ENCODE measurements at regions not wholly inside any gene's neighbourhood (a gene's known extent, or its start where the extent isn't known, plus 50 kb on each side); places are given as distances from the start of the nearest gene placed in this dataset.

DNA sequence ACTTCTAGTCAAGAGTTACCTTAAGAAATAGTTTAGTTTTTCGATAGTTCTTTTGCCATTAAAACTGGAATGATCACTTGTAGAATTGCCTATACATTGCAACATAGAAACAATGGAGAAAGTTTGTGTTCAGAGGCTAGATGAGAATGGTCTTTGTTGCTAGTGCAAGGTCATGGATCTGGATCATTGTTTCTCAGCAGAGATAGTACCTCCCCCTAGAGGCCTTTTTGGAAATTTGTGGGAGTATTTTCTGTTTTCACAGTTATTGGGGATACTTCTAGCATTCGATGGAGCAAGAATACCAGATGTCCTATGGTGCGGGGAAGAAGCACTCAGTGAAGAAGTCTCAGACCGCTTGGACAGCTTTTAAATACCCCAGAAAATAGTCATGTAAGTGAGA lies 138.8 kb upstream of the HMGA2 start:
- no peak overlapping the region for H3K4me3 ChIP-seq (ENCODE audit: low read depth, low read length)
- no peaks in the 10 kb centered on the region for H3K4me1 ChIP-seq (ENCODE audit: control insufficient read depth, insufficient read depth, low read length)
- no peaks in the 10 kb centered on the region for H3K36me3 ChIP-seq (ENCODE audit: control insufficient read depth, insufficient read depth, low read length)
- no peaks in the 10 kb centered on the region for H3K9me3 ChIP-seq (ENCODE audit: control insufficient read depth, insufficient read depth, low read depth, low read length)
- H3K9ac ChIP-seq (ENCODE audit: low read length) = no peak overlapping the region
- no peaks in the 10 kb centered on the region for H3K27me3 ChIP-seq (ENCODE audit: control insufficient read depth, insufficient read depth, low read length)
- H3K27ac ChIP-seq (ENCODE audit: low read depth, low read length) = no peak overlapping the region

GRCh38 chr12:65689508-65689907 lies 134.8 kb upstream of the HMGA2 start:
- no peaks in the 10 kb centered on the region for H3K4me1 ChIP-seq (ENCODE audit: control insufficient read depth, insufficient read depth, low read length)
- H3K9ac ChIP-seq (ENCODE audit: low read length) = no peak overlapping the region
- H3K27me3 ChIP-seq (ENCODE audit: control insufficient read depth, insufficient read depth, low read length) = no peaks in the 10 kb centered on the region
- no peaks in the 10 kb centered on the region for H3K36me3 ChIP-seq (ENCODE audit: control insufficient read depth, insufficient read depth, low read length)
- H3K9me3 ChIP-seq (ENCODE audit: control insufficient read depth, insufficient read depth, low read depth, low read length) = no peaks in the 10 kb centered on the region
- H3K4me3 ChIP-seq (ENCODE audit: low read depth, low read length) = no peak overlapping the region
- H3K27ac ChIP-seq (ENCODE audit: low read depth, low read length) = no peak overlapping the region

DNA sequence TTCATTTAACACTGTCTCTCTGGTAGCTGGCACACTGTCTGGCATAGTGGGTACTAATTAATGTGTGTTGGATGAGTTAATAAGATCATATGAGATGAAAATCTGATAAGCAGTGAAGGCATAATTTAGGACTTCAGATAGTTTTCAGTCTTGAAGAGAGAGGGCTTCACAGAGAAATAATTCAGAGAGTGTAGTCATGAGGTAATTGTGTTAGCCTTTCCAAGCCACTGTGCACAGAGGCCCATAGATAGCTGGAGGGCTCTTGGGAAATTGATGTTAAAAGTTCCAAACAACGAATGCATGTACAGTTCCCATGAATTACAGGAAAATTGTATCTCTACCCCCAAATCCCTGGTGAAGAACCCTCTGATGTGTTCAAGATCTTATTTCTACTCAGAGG lies 133.8 kb upstream of the HMGA2 start:
- Histone ChIP-seq H3K27ac (ENCODE audit: low read depth, low read length) (no peak overlapping the region), H3K9ac (ENCODE audit: low read length) (no peak overlapping the region), H3K36me3 (ENCODE audit: control insufficient read depth, insufficient read depth, low read length) (no peaks in the 10 kb centered on the region), H3K4me3 (ENCODE audit: low read depth, low read length) (no peak overlapping the region), H3K9me3 (ENCODE audit: control insufficient read depth, insufficient read depth, low read depth, low read length) (no peaks in the 10 kb centered on the region), H3K27me3 (ENCODE audit: control insufficient read depth, insufficient read depth, low read length) (no peaks in the 10 kb centered on the region), H3K4me1 (ENCODE audit: control insufficient read depth, insufficient read depth, low read length) (peaks cover 10% of the 10 kb centered on the region)

DNA sequence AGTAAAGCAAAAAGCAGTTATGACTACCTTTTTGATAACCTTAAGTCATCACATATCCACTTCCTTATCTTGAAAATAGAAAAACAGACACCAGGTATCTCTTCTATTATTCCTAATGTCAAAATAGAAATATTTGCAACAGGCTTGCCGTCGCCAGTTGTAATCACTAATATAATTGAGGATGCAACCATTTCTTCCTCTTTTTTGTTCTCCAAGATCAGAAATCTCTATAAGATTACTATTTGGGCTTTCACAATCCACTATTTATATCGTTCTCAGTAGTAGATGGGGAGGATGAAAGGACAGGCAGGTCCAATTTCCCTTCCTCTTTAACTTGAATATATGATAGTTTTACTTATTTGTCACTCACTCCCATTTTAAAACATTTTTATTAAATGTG lies 130.2 kb upstream of the HMGA2 start:
- Histone ChIP-seq H3K9ac (ENCODE audit: low read length) (no peak overlapping the region), H3K4me3 (ENCODE audit: low read depth, low read length) (no peak overlapping the region), H3K36me3 (ENCODE audit: control insufficient read depth, insufficient read depth, low read length) (no peaks in the 10 kb centered on the region), H3K27me3 (ENCODE audit: control insufficient read depth, insufficient read depth, low read length) (no peaks in the 10 kb centered on the region), H3K4me1 (ENCODE audit: control insufficient read depth, insufficient read depth, low read length) (peaks cover 14% of the 10 kb centered on the region), H3K9me3 (ENCODE audit: control insufficient read depth, insufficient read depth, low read depth, low read length) (no peaks in the 10 kb centered on the region; the same call in 1 of the 2 replicates), H3K27ac (ENCODE audit: low read depth, low read length) (no peak overlapping the region)

DNA sequence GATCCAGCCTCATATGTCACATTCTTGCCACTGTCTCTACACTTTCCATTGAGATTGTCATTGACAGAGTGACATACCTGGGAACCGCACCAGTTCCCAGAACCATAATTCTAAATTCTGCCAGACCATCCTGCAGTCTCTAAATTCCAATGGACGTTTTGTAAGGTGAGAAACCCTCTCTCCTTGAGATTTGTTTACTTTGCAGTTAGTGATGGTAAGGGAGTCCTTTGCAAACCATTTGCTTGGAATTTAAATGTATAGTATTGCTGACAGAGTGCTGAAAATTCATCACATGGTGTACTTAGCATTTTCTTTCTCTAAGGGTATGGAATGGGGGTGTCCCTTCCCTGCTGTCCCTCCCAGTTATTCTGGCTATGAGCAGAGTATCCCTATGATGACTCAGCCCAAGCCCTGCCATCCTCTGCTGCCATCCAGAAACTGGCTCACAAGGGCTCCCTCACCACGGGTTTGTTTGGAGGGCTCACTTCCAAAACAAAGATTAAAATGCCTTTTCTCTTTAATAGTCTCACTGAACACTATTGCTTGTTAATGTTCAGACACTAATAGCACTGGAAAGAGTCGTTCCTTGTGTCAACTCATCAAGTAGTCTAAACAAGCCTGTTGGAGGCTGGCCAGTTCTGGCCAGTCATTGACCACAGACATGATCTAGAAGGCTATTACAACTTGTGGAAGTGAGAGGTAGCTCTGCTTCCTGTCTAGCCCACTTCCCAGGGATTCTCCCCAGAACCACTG lies 129.0 kb upstream of the HMGA2 start:
- no peak overlapping the region for H3K4me3 ChIP-seq (ENCODE audit: low read depth, low read length)
- H3K9ac ChIP-seq (ENCODE audit: low read length) = no peak overlapping the region
- H3K27me3 ChIP-seq (ENCODE audit: control insufficient read depth, insufficient read depth, low read length) = no peaks in the 10 kb centered on the region
- peaks cover 14% of the 10 kb centered on the region for H3K4me1 ChIP-seq (ENCODE audit: control insufficient read depth, insufficient read depth, low read length)
- no peaks in the 10 kb centered on the region for H3K36me3 ChIP-seq (ENCODE audit: control insufficient read depth, insufficient read depth, low read length)
- H3K9me3 ChIP-seq (ENCODE audit: control insufficient read depth, insufficient read depth, low read depth, low read length) = no peaks in the 10 kb centered on the region; the same call in 1 of the 2 replicates
- no peak overlapping the region for H3K27ac ChIP-seq (ENCODE audit: low read depth, low read length)

GRCh38 chr12:65696227-65696626 lies 128.1 kb upstream of the HMGA2 start:
- Histone ChIP-seq H3K4me1 (ENCODE audit: control insufficient read depth, insufficient read depth, low read length) (peaks cover 14% of the 10 kb centered on the region), H3K36me3 (ENCODE audit: control insufficient read depth, insufficient read depth, low read length) (no peaks in the 10 kb centered on the region), H3K4me3 (ENCODE audit: low read depth, low read length) (no peak overlapping the region), H3K27ac (ENCODE audit: low read depth, low read length) (no peak overlapping the region), H3K27me3 (ENCODE audit: control insufficient read depth, insufficient read depth, low read length) (no peaks in the 10 kb centered on the region), H3K9me3 (ENCODE audit: control insufficient read depth, insufficient read depth, low read depth, low read length) (no peaks in the 10 kb centered on the region; the same call in 1 of the 2 replicates), H3K9ac (ENCODE audit: low read length) (no peak overlapping the region)

DNA sequence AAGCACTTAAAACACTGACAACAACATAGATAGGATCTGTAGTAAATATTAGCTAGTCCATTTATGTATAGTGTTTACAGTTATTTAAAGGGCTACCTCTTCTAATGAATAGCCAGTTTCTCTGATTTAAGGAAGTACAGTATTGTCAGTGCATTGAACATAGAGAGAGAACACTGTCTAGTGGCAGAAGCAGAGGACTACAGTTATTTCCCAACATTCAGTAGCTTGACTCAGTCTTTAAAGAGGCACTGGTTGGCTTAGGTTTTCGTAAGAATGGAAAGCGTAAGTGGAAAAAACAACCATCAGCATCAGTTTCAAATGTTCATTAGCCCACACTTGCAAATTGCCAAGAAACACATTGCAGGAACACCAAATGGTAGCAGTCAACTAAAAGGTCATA lies 125.0 kb upstream of the HMGA2 start:
- Histone ChIP-seq H3K27ac (ENCODE audit: low read depth, low read length) (no peak overlapping the region), H3K9ac (ENCODE audit: low read length) (no peak overlapping the region), H3K4me3 (ENCODE audit: low read depth, low read length) (no peak overlapping the region), H3K27me3 (ENCODE audit: control insufficient read depth, insufficient read depth, low read length) (no peaks in the 10 kb centered on the region), H3K36me3 (ENCODE audit: control insufficient read depth, insufficient read depth, low read length) (no peaks in the 10 kb centered on the region), H3K4me1 (ENCODE audit: control insufficient read depth, insufficient read depth, low read length) (peaks cover 14% of the 10 kb centered on the region), H3K9me3 (ENCODE audit: control insufficient read depth, insufficient read depth, low read depth, low read length) (no peaks in the 10 kb centered on the region; the same call in 1 of the 2 replicates)

DNA sequence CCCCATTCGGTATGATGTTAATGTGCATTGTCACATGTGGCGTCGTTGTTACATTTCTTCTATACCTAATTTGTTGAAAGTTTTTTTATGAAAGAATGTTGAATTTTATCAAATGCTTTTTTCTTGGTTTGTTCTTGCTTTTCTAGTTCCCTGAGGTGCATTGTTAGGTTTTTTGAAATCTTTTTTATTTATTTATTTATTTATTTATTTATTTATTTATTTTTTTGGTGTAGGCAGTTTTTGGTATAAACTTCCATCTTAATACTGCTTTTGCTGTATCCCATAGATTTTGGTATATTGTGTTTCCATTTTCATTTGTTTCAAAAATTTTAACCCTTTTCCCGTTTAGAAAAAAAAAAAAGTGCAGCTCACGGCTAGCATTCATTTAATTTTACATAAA lies 121.1 kb upstream of the HMGA2 start:
- Histone ChIP-seq H3K9me3 (ENCODE audit: control insufficient read depth, insufficient read depth, low read depth, low read length) (peaks cover 23% of the 10 kb centered on the region; the same call in 1 of the 2 replicates), H3K27me3 (ENCODE audit: control insufficient read depth, insufficient read depth, low read length) (no peaks in the 10 kb centered on the region), H3K9ac (ENCODE audit: low read length) (no peak overlapping the region), H3K4me1 (ENCODE audit: control insufficient read depth, insufficient read depth, low read length) (no peaks in the 10 kb centered on the region), H3K36me3 (ENCODE audit: control insufficient read depth, insufficient read depth, low read length) (no peaks in the 10 kb centered on the region), H3K27ac (ENCODE audit: low read depth, low read length) (no peak overlapping the region), H3K4me3 (ENCODE audit: low read depth, low read length) (no peak overlapping the region)

DNA sequence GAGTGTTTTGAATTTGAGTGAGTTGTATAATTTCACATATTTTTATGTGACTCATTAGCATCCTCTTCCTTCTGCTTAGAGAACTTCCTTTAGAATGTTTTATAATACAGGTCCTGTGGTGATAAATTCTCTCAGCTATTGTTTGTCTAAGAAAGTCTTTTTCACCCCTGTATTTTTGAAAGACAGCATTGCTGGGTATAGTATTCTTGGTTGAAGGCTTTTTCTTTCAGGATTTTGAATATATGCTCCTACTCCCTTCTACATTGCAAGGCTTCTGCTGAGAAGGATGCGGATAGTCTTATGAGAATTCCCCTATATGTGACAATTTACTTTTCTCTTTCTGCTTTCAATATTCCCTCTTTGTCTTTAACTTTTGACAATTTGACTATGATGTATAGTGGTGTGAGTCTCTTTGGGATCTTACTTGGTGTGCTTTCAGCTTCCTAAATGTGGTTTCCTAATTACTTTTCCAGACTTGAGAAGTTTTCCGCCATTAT lies 118.9 kb upstream of the HMGA2 start:
- Histone ChIP-seq H3K27me3 (ENCODE audit: control insufficient read depth, insufficient read depth, low read length) (no peaks in the 10 kb centered on the region), H3K9ac (ENCODE audit: low read length) (no peak overlapping the region), H3K4me1 (ENCODE audit: control insufficient read depth, insufficient read depth, low read length) (no peaks in the 10 kb centered on the region), H3K36me3 (ENCODE audit: control insufficient read depth, insufficient read depth, low read length) (no peaks in the 10 kb centered on the region), H3K27ac (ENCODE audit: low read depth, low read length) (no peak overlapping the region), H3K9me3 (ENCODE audit: control insufficient read depth, insufficient read depth, low read depth, low read length) (peaks cover 23% of the 10 kb centered on the region; the same call in 1 of the 2 replicates), H3K4me3 (ENCODE audit: low read depth, low read length) (no peak overlapping the region)

- Histone ChIP-seq H3K9ac (ENCODE audit: low read length) (no peak overlapping the region), H3K27ac (ENCODE audit: low read depth, low read length) (no peak overlapping the region), H3K36me3 (ENCODE audit: control insufficient read depth, insufficient read depth, low read length) (no peaks in the 10 kb centered on the region), H3K27me3 (ENCODE audit: control insufficient read depth, insufficient read depth, low read length) (no peaks in the 10 kb centered on the region), H3K4me3 (ENCODE audit: low read depth, low read length) (no peak overlapping the region), H3K9me3 (ENCODE audit: control insufficient read depth, insufficient read depth, low read depth, low read length) (peaks cover 23% of the 10 kb centered on the region; the same call in 1 of the 2 replicates), H3K4me1 (ENCODE audit: control insufficient read depth, insufficient read depth, low read length) (no peaks in the 10 kb centered on the region)
These were observed 117.2 kb upstream of the HMGA2 start for GRCh38 chr12:65707051-65707450.

DNA sequence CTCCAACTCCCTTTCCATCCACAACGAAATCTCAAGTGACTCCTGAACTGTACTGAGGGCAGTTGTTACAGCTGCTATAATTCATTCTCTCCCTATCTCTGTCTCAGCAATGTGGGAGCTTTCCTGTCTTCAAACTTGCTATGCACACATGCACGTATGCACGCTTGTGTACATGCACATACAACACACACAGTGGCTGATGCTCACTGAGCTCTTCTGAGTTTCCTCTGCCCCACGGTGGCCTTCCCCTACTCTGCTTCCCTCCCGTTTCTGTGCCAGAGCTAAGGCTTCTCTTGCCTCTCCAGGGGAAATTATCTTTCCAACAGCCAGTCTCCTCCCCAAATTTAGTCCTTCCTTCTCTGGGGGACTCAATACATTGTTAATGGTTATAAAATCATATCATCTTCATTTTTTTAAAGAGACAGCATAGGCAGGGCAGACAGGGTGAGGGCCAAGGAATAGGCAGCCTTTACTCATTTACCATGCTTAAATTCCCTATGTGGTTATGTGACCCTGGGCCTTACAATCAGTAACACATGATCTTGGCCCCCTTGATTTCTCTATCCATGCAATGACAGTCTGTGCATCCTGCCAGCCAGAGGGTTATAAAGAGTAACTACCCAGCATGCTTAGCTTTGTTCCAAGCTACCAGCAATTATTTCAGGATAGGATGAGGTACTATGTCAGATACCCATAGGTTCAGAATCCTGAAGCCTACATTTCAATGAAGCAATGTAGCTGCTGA lies 111.9 kb upstream of the HMGA2 start:
- Histone ChIP-seq H3K9me3 (ENCODE audit: control insufficient read depth, insufficient read depth, low read depth, low read length) (no peaks in the 10 kb centered on the region), H3K27ac (ENCODE audit: low read depth, low read length) (no peak overlapping the region), H3K27me3 (ENCODE audit: control insufficient read depth, insufficient read depth, low read length) (no peaks in the 10 kb centered on the region), H3K4me3 (ENCODE audit: low read depth, low read length) (no peak overlapping the region), H3K4me1 (ENCODE audit: control insufficient read depth, insufficient read depth, low read length) (peaks cover 13% of the 10 kb centered on the region; the same call in 1 of the 2 replicates), H3K9ac (ENCODE audit: low read length) (no peak overlapping the region), H3K36me3 (ENCODE audit: control insufficient read depth, insufficient read depth, low read length) (no peaks in the 10 kb centered on the region)
